HFF-Myc (cell line): ENCODE measurements at regions not wholly inside any gene's neighbourhood (a gene's known extent, or its start where the extent isn't known, plus 50 kb on each side); places are given as distances from the start of the nearest gene placed in this dataset.
A peak's percentile ranks its signal among the peaks of the same experiment; 100 is the strongest.

Experiments used
- DNase-seq: peaks from one replicate; pipeline ENCODE4 v3.0.0-alpha.2; 2011; ENCODE audit warnings: low read depth; ENCODE audit errors: extremely low read depth
- H3K4me3 ChIP-seq: replicated peaks from 2 replicates; pipeline ENCODE4 v1.5.1; 2011; ENCODE audit warnings: low read depth, mild to moderate bottlenecking, control low read depth, low read length
- CTCF ChIP-seq: IDR thresholded peaks from 2 replicates; pipeline ENCODE4 v1.5.1; 2012; ENCODE audit warnings: mild to moderate bottlenecking, low read depth, low read length, control low read depth; ENCODE audit errors: missing control alignments

GRCh38 chr13:40101708-40102359, 446.4 kb downstream of the COG6 start:
- TF ChIP-seq CTCF = no peak
- H3K4me3 ChIP-seq = no peak overlapping the region
- no peak for DNase-seq

GRCh38 chr13:40102360-40102727, 446.9 kb downstream of the COG6 start:
- no peak for TF ChIP-seq CTCF
- no peak for DNase-seq
- no peak overlapping the region for H3K4me3 ChIP-seq

DNA sequence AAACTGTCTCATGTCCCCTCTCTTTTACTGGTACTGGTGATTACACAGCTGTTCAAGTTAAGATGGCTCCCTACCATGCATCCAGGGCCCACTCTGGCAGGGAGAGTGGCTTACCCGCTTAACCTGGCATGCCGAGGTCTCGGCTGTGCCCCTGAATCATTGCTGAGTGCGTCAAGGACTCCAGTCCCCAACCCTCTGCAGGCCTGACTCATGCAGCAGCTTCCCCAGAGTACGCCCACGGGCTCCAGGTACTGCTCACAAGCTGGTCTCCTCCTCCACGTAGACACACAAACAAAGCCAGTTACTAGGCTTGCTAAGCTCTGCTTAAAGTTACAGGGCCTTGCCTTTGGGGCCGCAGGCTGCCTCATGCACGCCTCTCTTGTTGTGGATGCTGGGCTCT, 447.4 kb downstream of the COG6 start:
- TF ChIP-seq CTCF = no peak
- no peak overlapping the region for H3K4me3 ChIP-seq
- DNase-seq = peak; percentile 10

DNA sequence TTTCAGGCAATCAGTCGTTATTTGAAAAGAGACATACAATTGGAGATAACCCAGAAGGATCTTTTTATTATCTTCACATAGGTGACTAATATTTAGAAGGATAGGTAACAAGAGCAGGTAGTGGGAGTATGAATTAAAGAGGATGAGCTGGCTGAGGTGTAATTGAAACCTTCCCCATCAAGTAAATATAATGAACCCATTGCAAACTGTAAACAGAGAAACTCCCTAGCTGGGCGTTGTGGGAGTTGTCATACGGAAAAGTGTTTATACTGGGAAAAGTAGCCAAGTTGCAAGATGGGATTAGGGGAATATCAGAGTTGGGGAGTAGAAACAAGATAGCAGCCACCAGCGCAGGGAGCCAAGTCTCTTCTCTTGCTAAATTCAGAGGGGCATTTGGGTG, 448.4 kb downstream of the COG6 start:
- H3K4me3 ChIP-seq = no peak overlapping the region
- no peak for TF ChIP-seq CTCF
- DNase-seq = no peak

GRCh38 chr13:40105231-40105630, 449.8 kb downstream of the COG6 start:
- no peak overlapping the region for H3K4me3 ChIP-seq
- no peak for DNase-seq
- no peak for TF ChIP-seq CTCF

DNA sequence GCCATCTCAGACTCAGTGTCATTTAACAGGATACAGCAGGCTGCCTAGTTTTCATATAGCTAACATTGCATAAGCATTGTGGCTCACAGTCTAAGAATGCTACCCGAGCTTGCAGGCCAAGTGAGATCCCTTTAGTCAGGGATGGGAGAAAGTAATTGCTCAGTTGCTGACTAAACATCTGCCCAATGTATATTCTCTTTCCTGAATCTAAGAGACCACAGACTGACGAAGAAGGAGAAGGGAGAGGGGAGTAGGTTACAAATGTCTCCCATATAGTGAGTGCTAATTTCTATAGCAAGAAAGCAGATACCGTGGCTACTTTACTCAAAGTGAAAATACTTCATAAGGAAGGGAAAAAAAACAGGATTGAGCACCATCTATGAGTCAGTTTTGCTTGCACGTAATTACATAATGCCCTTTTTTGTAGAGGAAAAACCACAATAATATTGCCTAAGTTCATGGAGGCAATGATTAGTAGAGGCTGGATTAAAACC, 453.9 kb downstream of the COG6 start:
- no peak overlapping the region for H3K4me3 ChIP-seq
- TF ChIP-seq CTCF = no peak
- no peak for DNase-seq
